Stimulated activated naive CD8-positive, alpha-beta T cell treated with anti-CD3 and anti-CD28 coated beads, Interleukin-15, Interleukin-2, amounts not matched to agents 100 ng/mL and 50 ng/mL, for 24 hours (primary cell): ENCODE measurements at regions not wholly inside any gene's neighbourhood (a gene's known extent, or its start where the extent isn't known, plus 50 kb on each side); places are given as distances from the start of the nearest gene placed in this dataset.

Experiments
- H3K27ac Mint-ChIP-seq: one replicate; pipeline ENCODE4 v1.8.0; 2021; ENCODE audit warnings: mild to moderate bottlenecking, mixed read lengths
- H3K27me3 Mint-ChIP-seq: one replicate; pipeline ENCODE4 v1.8.0; 2021; ENCODE audit warnings: mixed read lengths
- H3K36me3 Mint-ChIP-seq: one replicate; pipeline ENCODE4 v1.8.0; 2021; ENCODE audit warnings: low read depth, mixed read lengths
- H3K4me1 Mint-ChIP-seq: one replicate; pipeline ENCODE4 v1.8.0; 2021; ENCODE audit warnings: low read depth, mixed read lengths
- H3K4me3 Mint-ChIP-seq: one replicate; pipeline ENCODE4 v1.8.0; 2021; ENCODE audit warnings: mild to moderate bottlenecking, mixed read lengths
- H3K9me3 Mint-ChIP-seq: one replicate; pipeline ENCODE4 v1.8.0; 2021; ENCODE audit warnings: mixed read lengths

- H3K27ac Mint-ChIP-seq = no peak overlapping the region
- H3K27me3 Mint-ChIP-seq = no peaks in the 10 kb centered on the region
- no peaks in the 10 kb centered on the region for H3K36me3 Mint-ChIP-seq
- peaks cover 9% of the 10 kb centered on the region for H3K9me3 Mint-ChIP-seq
- peaks cover 18% of the 10 kb centered on the region for H3K4me1 Mint-ChIP-seq
- H3K4me3 Mint-ChIP-seq = no peak overlapping the region
Measured at GRCh38 chrX:13152518-13153185, 108.2 kb upstream of the FAM9C start.

- peaks cover 13% of the 10 kb centered on the region for H3K9me3 Mint-ChIP-seq
- H3K4me1 Mint-ChIP-seq = peaks cover 18% of the 10 kb centered on the region
- no peaks in the 10 kb centered on the region for H3K36me3 Mint-ChIP-seq
- H3K4me3 Mint-ChIP-seq = peak overlapping the region; percentile 26
- H3K27me3 Mint-ChIP-seq = no peaks in the 10 kb centered on the region
- H3K27ac Mint-ChIP-seq = peak overlapping the region; percentile 29
Measured at GRCh38 chrX:13151828-13152517, 107.6 kb upstream of the FAM9C start.

GRCh38 chrX:13149702-13150350 lies 105.4 kb upstream of the FAM9C start:
- Mint-ChIP-seq H3K9me3 (peaks cover 22% of the 10 kb centered on the region), H3K4me1 (peaks cover 25% of the 10 kb centered on the region), H3K27me3 (no peaks in the 10 kb centered on the region), H3K4me3 (no peak overlapping the region), H3K36me3 (no peaks in the 10 kb centered on the region), H3K27ac (no peak overlapping the region)

GRCh38 chrX:13147733-13148132 lies 103.3 kb upstream of the FAM9C start:
- no peaks in the 10 kb centered on the region for H3K36me3 Mint-ChIP-seq
- H3K4me1 Mint-ChIP-seq = peaks cover 24% of the 10 kb centered on the region
- H3K4me3 Mint-ChIP-seq = no peak overlapping the region
- no peak overlapping the region for H3K27ac Mint-ChIP-seq
- peaks cover 13% of the 10 kb centered on the region for H3K9me3 Mint-ChIP-seq
- no peaks in the 10 kb centered on the region for H3K27me3 Mint-ChIP-seq

- Mint-ChIP-seq H3K27ac (no peak overlapping the region), H3K36me3 (no peaks in the 10 kb centered on the region), H3K4me3 (no peak overlapping the region)
Measured at GRCh38 chrX:13147147-13147546, 102.7 kb upstream of the FAM9C start.

GRCh38 chrX:13144927-13145655 lies 100.7 kb upstream of the FAM9C start:
- Mint-ChIP-seq H3K36me3 (no peaks in the 10 kb centered on the region), H3K4me3 (no peak overlapping the region), H3K27ac (no peak overlapping the region), H3K4me1 (peaks cover 15% of the 10 kb centered on the region), H3K27me3 (no peaks in the 10 kb centered on the region), H3K9me3 (peaks cover 13% of the 10 kb centered on the region)

More at GRCh38 chrX:13147147-13147546, 102.7 kb upstream of the FAM9C start:
- Mint-ChIP-seq H3K4me1 (peaks cover 27% of the 10 kb centered on the region), H3K27me3 (no peaks in the 10 kb centered on the region), H3K9me3 (peaks cover 13% of the 10 kb centered on the region)

- Mint-ChIP-seq H3K27ac (no peak overlapping the region), H3K4me1 (peaks cover 15% of the 10 kb centered on the region), H3K9me3 (peaks cover 13% of the 10 kb centered on the region), H3K36me3 (no peaks in the 10 kb centered on the region), H3K27me3 (no peaks in the 10 kb centered on the region), H3K4me3 (no peak overlapping the region)
Measured at GRCh38 chrX:13142891-13143290, 98.5 kb upstream of the FAM9C start.

- no peaks in the 10 kb centered on the region for H3K9me3 Mint-ChIP-seq
- no peaks in the 10 kb centered on the region for H3K27me3 Mint-ChIP-seq
- no peak overlapping the region for H3K4me3 Mint-ChIP-seq
- H3K36me3 Mint-ChIP-seq = no peaks in the 10 kb centered on the region
- peaks cover 10% of the 10 kb centered on the region for H3K4me1 Mint-ChIP-seq
- H3K27ac Mint-ChIP-seq = no peak overlapping the region
Measured at GRCh38 chrX:13140007-13140406, 95.6 kb upstream of the FAM9C start.

GRCh38 chrX:13131396-13132137 lies 87.1 kb upstream of the FAM9C start:
- Mint-ChIP-seq H3K4me3 (no peak overlapping the region), H3K27me3 (no peaks in the 10 kb centered on the region), H3K9me3 (no peaks in the 10 kb centered on the region), H3K4me1 (peaks cover 31% of the 10 kb centered on the region), H3K27ac (no peak overlapping the region), H3K36me3 (no peaks in the 10 kb centered on the region)

- no peaks in the 10 kb centered on the region for H3K27me3 Mint-ChIP-seq
- no peak overlapping the region for H3K27ac Mint-ChIP-seq
- H3K4me3 Mint-ChIP-seq = no peak overlapping the region
- H3K36me3 Mint-ChIP-seq = no peaks in the 10 kb centered on the region
- peaks cover 37% of the 10 kb centered on the region for H3K4me1 Mint-ChIP-seq
- H3K9me3 Mint-ChIP-seq = no peaks in the 10 kb centered on the region
Measured at GRCh38 chrX:13130816-13131215, 86.4 kb upstream of the FAM9C start.

GRCh38 chrX:13128104-13128503 lies 83.7 kb upstream of the FAM9C start:
- H3K4me3 Mint-ChIP-seq = no peak overlapping the region
- H3K9me3 Mint-ChIP-seq = no peaks in the 10 kb centered on the region
- H3K4me1 Mint-ChIP-seq = peaks cover 63% of the 10 kb centered on the region
- no peaks in the 10 kb centered on the region for H3K36me3 Mint-ChIP-seq
- no peaks in the 10 kb centered on the region for H3K27me3 Mint-ChIP-seq
- H3K27ac Mint-ChIP-seq = no peak overlapping the region

- Mint-ChIP-seq H3K4me3 (no peak overlapping the region), H3K9me3 (no peaks in the 10 kb centered on the region), H3K36me3 (no peaks in the 10 kb centered on the region), H3K4me1 (peaks cover 74% of the 10 kb centered on the region), H3K27me3 (no peaks in the 10 kb centered on the region), H3K27ac (peak overlapping the region; percentile 63)
Measured at GRCh38 chrX:13126775-13127174, 82.4 kb upstream of the FAM9C start.

- H3K27me3 Mint-ChIP-seq = no peaks in the 10 kb centered on the region
- no peaks in the 10 kb centered on the region for H3K36me3 Mint-ChIP-seq
- H3K4me1 Mint-ChIP-seq = peaks cover 65% of the 10 kb centered on the region
- H3K9me3 Mint-ChIP-seq = no peaks in the 10 kb centered on the region
- H3K27ac Mint-ChIP-seq = no peak overlapping the region
- no peak overlapping the region for H3K4me3 Mint-ChIP-seq
Measured at GRCh38 chrX:13125188-13125587, 80.8 kb upstream of the FAM9C start.

- Mint-ChIP-seq H3K27me3 (no peaks in the 10 kb centered on the region), H3K9me3 (no peaks in the 10 kb centered on the region), H3K4me3 (peak overlapping the region; percentile 44), H3K27ac (peak overlapping the region; percentile 37), H3K4me1 (peaks cover 65% of the 10 kb centered on the region), H3K36me3 (no peaks in the 10 kb centered on the region)
Measured at GRCh38 chrX:13123857-13124345, 79.5 kb upstream of the FAM9C start.
